NK-92 treated with Interleukin-12 subunit alpha and Interleukin-12 subunit beta, amount 100 ng/mL, for 24 hours (cell line): ENCODE measurements at regions not wholly inside any gene's neighbourhood (a gene's known extent, or its start where the extent isn't known, plus 50 kb on each side); places are given as distances from the start of the nearest gene placed in this dataset.

Source experiments
- DNase-seq: peaks from one replicate; lab custom pipeline; 2025; lab: John Stamatoyannopoulos, UW

DNA sequence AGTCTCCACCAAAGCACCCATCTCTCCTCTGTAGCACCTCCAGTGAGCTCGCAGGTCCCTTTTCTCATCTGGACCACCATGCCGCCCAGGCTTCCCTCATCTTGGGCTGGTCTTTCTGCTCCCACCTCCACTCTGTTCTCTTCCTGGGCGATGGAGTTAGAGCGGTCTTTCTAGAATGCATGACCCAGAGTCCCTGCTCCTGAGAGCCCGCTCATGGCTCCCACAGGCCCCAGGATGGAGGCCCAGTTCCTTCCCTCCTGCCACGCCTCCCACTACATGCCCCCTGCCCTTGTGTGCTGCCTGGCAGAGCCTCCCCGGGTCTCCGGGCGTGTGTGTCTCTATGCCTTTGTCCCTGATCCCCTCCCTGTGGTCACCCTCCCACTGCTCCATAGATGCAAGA lies 100.7 kb upstream of the RTL1 start:
- DNase-seq, result no peak

DNA sequence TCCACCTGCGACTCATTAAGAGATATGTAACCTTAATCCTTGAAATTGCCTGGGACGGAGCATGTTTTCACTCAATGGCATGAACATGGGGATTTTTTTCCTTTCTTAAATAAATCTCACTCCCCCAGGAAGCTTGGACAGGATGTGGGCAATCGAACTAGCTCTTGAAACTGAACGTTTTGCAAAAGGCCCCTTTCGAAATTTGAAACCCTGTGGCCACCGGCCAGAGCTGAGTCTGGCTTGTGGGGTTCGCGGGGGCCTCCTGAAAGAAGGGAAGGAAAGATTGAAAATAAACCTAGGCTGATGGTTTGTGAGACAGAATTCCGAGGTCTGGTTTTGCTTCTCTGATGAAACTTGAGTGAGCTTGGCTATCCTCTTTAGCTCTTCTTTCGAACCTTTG lies 101.4 kb upstream of the RTL1 start:
- DNase-seq, result no peak

DNA sequence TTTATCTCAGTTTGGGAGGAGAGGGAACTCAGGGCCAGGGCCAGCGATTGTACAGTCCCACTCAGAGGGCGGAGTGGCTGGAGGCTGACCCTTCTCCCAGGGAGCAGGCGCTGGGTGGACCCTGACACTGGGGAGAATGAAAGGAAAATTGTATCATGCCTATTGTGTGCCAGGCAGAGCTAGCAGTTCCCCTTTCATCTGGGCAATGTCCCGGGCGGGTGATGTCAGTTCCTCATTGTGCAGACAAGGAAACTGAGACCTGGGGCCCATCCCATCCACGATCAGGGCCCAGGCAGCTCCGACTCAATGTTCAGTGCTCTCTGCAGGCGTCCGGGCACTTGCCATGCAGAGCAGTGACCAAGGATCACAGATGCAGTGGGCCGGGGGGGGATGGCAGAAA lies 101.9 kb upstream of the RTL1 start:
- DNase-seq, result no peak

DNA sequence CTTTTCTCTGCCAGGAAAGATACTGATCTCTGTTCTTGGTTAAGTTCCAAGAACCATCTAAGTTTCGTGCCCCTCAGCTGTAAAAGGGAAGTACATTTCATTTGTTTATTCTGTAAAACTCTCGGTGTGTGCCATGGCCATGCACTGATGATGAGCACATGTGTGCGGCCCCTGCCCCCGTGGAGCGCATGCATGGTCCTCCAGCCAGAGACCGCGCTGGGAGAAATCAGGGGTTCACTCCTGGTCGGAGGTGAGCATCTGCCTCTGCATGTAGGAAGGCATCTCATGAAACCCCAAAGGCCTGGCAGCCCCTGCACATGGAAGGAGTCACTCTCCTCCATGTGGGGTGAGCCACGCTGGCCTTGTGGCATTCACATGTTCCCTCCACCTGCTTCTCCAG lies 102.5 kb upstream of the RTL1 start:
- DNase-seq, result no peak

DNA sequence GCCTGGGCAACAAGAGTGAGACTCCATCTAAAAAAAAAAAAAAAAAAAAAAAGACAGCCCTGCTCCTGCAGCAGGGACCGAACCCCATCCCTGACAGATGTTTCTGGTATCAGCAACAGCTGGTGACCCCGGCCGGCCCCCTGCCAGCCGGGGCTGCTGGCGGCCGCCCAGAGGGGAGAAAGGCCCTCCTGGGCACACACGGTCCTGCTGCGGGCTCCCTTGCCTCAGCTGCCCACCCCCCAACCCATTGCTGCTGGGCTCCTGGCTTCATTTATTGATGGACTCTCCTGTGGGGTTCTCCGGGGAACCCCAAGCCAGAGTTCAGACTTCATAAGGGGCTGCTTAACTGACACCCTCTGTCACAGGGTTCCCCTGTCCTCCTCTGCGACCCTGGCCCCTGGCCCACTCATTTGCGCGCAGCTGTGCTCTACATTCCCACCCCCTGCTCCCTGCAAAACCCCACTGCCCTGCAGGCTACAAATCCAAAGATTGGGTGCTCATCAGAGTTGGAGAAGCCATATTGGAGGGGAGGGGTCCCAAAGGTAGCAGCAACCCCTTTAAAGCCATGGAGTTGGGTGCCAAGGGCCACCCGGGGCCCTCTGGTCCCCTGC lies 103.6 kb upstream of the RTL1 start:
- no peak for DNase-seq

DNA sequence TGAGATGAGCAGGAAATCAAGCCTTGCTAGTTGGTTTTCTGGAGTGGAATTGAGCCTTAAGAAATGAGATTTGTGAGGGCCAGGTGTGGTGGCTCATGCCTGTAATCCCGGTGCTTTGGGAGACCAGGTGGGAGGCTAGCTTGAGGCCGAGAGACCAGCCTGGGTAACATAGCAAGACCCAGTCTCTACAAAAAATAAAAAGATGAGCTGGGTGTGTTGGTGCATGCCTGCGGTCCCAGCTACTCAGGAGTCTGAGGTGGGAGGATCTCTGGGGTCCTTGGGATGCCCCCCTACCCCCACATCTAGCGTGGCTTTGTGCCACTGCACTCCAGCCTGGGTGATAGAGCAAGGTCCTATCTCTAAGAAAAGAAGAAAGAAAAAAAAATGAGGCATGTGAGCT lies 104.2 kb upstream of the RTL1 start:
- no peak for DNase-seq

DNA sequence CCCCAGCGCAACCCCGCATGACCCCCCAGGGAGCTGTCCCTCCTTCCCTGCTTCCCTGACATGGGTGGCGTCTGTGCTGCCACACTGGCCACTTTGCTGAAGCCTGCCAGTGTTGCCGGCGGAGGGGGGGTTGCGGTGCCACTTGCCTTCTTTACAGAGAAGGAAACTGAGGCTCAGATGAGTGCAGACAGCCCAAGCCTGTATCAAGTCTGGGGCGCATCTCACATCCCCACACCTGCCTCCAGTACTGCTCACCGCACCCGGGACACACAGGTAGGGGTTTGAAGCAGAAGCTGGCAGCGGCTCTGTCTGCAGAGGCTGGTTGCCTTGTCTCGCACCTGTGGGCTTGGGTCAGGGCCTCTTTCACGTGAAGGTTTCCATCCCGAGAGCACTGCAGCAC lies 104.7 kb upstream of the RTL1 start:
- no peak for DNase-seq

DNA sequence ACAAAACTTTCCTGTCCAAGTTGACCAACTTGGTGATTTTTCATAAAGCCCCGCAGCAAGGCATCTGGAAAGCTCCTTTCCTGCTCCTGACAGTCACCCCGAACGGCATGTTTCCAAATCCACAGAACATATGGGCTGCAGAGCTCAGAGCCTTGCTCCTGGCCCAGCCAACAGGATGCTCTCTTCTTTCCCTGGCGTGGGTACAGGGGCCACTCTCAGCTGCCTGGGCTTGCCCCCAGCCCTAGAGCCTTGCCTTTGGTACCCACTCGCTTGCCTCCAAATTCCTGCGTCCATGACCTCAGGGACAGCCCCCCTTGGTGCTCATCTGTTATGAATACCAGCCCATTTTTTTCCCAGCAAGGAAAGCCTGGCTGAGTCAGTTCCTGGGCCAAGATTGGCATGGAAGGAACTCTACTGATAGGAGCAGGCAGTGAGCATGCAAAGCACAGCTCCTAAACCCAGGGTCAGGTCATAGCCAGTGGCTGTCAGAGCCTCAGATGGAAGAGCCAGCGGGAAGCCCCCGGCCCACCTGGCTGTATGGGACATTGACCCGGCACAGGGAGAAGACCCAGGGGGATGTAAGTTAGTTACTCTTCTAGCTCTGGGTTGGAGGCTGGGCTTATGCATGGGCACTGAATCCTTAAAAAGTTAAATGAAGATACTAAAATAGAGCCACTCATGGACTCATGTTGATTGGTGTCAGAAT lies 105.3 kb upstream of the RTL1 start:
- no peak for DNase-seq

DNA sequence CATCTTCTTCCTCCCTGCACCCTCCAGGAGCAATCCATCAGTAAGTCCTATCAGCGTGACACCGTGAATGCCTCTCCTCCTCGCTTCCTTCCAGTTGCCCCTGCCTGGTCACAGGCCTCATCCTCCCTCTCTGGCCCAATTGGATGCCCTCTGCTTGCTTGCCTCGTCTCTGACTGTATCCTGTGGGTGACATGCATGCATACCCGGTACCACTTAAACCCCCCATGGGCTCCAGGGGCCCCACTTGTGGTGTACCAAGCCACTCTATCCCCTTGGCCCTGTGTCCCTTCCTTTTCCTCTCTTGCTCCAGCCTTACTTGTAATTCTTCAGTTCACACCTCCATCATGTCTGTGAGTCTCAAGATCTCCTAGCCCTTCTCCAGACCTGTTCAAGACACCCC lies 106.0 kb upstream of the RTL1 start:
- no peak for DNase-seq

DNA sequence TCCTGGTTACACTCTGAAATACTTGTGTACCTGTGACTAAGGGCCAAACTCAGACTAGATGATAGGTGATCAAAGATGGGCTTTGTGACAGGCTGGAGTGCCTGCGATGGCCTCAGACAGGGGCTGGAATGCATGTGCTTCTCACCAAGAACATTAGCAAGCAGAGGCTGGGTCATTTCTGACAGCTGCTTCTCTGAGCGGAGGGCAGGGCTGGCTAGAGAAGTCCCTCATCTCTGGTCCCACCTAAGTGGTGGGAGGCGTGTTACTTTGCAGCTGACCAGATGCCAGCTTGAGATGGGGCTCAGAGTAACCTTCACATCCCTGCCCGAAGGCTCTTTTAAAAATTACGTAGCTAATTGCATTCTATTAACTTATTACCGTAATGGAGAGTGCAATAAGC lies 106.8 kb upstream of the RTL1 start:
- no peak for DNase-seq

DNA sequence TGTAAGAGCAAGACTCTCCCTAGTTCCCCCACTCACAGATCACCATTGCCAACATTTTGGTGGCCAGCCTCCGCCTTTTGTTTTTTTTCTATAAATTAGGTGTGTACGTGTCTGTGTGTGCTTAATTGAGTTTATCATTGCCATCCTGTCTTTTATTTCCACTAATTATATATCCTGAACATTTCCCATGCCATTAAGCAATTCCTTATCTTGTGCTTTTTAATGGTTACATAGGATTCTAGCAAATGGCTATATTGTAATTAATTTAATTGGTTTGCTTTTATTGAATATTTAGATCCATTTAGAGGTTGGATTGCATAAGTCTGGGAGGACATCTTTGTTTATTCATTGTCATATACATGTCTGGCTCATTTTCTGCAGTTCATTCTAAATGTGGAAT lies 107.3 kb upstream of the RTL1 start:
- no peak for DNase-seq

DNA sequence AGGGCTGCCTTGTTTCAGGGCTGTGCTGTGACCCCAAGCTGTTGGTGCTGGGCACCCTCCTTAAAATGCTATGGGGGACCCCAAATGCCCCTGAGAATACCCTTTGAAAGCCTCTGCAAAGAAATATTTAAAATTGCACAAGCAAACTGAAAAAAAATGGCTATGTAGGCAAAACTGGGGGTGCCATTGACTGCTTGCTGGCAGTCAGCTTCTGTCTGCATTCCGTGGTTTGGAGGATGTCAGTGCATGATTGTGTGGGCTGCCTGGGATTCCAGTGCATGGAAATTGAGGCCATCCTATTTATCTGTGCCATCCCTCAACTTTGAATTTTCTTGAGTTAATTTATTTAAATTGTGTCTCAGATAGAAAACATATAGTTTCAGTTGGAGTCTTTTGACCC lies 113.7 kb upstream of the RTL1 start:
- no peak for DNase-seq

DNA sequence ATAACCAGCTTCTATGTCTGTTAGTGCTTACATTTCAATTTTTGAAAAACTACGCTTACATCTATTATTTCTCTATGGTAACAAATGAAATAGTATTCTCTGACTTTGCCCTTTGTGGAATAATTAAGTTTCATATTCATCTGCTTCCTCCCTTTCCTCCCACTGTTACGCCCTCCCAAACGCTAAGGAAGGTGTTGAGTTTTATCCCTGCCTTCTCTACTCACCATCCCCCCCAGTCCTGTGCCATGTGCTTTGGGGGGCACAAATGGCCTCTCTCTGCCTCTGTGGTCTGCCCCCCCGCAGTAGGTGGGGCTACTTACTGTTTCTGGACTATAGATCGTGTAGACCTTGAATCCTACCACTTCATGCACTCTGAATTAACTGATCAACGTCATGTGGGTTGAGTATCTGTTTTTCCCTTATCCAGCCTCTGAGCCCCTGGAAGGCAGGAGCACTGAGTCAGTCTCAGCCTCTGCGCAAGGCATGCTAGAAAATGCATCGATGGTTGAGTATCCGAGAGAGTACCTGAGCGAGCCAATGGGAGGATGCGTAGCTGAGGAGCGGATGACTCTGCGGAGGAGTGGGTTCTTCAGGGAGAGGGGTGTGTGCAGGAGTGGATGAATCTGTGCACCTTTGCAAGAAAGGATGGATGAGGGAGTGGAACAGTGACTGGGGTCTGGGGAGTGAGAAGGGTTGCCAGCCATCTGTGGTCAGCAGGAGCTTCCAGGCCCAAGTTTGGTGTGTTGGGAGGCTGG lies 114.5 kb upstream of the RTL1 start:
- DNase-seq, result no peak

DNA sequence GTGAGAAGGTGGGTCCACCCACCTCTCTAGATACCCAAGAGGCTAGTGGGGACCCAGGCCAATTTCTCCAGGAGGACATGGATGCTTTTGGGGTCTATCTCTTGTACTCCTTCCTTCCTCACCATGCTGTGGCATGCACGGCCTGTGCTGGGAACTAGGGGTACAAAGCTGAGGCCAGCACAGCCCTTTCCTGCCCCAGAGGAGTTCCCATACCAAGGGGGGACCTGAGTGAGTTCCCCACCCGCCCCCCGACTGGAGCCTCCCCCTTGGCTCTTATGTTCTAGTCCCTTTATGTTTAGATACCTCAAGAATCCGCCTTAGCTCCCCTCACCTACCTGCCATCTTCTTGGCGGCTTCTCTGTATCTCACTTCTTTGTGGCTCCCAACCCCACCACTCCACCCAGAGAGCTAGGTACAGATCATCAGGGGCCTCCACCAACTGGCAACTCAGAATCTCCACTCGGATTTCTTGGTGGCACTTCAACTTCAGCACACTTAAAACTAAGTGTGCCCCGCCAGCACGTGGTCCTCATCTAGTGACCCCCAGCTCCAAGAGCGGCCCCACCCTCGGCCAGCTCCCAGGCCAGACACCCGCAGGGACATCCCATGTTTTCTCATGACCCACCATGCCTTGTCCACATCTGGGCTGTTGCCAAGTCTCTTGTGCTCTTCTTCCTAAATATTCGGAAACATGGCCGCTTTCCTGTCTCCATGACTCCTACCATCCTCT lies 115.2 kb upstream of the RTL1 start:
- DNase-seq, result no peak

DNA sequence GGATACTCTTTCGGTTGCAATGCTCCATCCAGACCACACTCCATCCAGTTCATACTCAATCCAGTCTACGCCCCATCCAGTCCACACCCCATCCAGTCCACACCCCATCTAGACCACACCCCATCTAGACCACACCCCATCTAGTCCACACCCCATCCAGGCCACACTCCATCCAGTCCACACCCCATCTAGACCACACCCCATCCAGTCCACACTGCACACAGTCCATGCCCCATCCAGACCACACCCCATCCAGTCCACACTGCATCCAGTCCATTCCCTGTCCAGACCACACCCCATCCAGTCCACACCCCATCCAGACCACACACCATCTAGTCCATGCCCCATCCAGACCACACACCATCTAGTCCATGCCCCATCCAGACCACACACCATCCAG lies 116.0 kb upstream of the RTL1 start:
- DNase-seq, result no peak

DNA sequence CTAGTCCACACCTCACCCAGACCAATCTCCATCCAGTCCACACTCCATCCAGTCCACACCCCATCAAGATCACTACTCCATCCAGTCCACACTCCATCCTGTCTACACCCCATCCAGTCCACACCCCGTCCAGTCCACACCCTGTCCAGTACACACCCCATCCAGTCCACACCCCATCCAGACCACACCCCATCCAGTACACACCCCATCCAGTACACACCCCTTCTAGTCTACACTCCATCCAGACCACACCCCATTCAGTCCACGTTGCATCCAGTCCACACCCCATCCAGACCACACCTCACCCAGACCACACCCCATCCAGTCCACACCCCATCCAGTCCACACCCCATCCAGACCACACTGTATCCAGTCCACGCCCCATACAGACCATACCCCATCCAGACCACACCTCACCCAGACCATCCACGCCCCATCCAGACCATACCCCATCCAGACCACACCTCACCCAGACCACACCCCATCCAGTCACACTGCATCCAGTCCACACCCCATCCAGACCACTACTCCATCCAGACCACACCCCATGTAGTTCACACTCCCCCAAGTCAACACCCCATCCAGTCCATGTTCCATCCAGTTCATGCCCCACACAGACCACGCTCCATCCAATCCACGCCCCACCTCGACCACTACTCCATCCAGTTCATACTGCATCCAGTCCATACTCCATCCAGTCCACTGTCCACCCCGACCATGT lies 116.6 kb upstream of the RTL1 start:
- DNase-seq, result no peak

DNA sequence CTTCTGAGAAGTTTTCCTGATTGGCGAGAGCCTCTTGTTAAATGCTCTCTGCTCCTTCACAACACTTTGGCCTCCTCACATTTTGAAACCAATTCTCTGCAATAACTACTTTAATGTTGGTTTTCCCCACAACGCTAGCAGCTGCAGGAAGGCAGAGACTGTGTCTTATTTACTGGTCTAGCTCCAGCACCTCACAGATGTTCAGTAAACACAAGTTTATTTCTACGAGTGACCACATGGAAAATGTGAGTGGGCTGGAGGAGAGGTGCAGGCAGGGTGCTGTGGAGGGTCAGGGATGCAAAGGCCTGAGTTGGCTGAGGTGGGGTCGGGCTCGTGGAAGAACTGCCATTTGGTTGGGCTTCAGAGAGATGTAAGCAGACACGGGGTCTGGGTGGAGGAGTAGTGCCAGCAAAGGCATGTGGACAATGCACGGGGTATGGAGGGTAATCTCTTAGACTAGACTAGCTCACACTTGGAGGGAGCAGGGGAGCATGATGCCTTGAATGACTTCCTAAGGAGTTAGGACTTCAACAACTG lies 117.4 kb upstream of the RTL1 start:
- DNase-seq, result no peak

DNA sequence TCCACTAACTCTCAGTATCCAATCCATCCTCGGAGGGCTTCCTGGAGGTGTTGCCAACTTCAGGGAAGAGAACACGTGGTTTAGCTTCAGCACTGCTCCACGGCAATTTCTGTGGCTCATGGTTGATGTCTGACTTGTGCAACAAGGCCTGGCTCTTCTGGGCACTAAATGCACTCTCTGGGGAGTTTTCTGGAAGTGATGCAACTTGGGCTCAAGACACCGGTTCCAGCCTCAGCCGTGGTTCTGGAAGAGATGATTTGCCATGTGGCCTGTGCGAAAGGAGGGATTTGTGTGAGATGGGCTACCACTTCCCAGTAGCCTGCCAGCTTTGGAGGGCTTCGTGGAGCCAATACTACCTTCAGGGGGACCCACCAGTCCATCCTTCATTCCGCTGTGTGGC lies 118.6 kb upstream of the RTL1 start:
- DNase-seq, result no peak

DNA sequence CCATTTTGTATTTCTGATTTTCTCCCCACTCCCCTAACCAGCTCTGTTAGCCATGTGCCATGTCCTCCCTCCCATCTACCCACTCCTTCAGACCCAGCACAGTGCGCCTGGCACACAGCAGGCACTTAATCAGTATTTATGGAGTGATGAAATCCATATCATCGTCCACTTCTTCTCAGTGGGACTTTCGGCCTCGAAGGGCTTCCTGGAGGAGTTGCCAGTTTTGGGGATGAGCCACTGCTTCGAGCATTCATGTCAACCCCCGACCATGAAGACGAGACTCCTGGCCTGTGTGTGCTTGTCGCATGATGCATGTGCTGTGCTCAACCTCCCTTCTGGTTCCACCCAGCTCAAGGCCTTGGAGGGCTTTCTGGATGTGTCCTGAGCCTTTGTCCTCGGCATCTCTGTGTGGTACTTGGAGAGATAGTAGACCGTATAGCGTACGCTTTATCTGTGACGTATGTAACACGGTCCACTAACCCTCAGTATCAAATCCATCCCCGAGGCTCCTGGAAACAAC lies 119.5 kb upstream of the RTL1 start:
- no peak for DNase-seq

DNA sequence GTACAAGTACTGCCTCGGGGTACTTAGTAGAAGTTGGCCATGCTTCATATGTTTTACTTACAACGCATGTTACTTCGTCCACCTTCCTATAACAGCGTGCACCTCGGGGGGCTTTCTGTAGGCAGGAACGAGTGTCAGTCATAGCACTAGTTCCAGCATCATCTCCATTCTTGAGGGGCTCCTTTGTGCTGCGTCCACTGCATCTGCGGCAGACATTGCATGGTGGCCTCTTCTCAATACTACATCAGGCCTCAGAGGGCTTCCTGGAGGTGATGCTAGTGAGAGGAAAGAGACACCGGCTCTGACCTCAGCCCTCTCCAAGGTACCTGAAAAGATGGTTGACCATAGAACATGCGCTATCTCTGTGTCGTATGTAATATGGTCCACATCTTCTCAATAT lies 121.2 kb upstream of the RTL1 start:
- DNase-seq, result no peak

DNA sequence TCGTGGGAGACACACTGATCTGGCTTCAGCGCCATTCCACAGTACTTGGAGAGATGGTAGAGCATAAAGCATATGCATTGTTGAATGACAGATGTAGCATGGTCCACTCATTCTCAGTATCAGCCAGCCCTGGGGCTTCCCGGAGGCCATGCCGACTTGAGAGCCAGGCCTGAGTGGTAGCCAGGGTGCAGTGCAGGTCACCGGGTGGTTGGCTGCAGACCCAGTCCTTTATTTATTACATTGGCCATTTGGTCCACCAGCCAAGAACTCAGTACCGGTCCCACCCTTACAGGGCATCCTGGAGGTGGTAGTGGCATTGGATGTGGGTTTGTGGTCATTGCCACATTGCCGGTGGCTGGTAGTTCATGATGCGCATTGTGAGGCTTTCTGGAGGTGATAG lies 121.6 kb upstream of the RTL1 start:
- DNase-seq, result no peak

DNA sequence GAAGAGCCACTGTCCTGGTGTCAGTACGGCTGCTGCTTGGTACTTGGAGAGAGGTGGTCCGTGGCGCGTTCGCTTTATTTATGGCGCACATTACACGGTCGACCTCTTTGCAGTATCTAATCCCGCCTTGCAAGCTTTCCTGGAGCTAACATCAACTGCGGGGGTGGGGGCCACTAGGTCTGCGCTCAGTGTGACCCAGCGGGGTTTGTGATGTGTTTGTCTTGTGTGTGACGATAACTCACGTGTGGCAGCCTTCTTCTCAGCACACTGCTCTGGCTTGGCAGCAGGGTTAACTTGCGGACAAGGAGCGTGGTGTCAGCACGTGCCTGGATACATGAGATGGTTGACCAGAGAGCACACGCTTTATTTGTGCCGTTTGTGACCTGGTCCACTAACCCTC lies 122.2 kb upstream of the RTL1 start:
- DNase-seq, result no peak
